HFF-Myc (cell line): ENCODE measurements at regions not wholly inside any gene's neighbourhood (a gene's known extent, or its start where the extent isn't known, plus 50 kb on each side); places are given as distances from the start of the nearest gene placed in this dataset.

Experiments
- DNase-seq: peaks from one replicate; pipeline ENCODE4 v3.0.0-alpha.2; 2011; ENCODE audit warnings: low read depth; ENCODE audit errors: extremely low read depth
- H3K4me3 ChIP-seq: replicated peaks from 2 replicates; pipeline ENCODE4 v1.5.1; 2011; ENCODE audit warnings: low read depth, mild to moderate bottlenecking, control low read depth, low read length
- TF ChIP-seq, protein P1 (sequence below): IDR thresholded peaks from 2 replicates; pipeline ENCODE4 v1.5.1; 2012; ENCODE audit warnings: mild to moderate bottlenecking, low read depth, low read length, control low read depth; ENCODE audit errors: missing control alignments

DNA sequence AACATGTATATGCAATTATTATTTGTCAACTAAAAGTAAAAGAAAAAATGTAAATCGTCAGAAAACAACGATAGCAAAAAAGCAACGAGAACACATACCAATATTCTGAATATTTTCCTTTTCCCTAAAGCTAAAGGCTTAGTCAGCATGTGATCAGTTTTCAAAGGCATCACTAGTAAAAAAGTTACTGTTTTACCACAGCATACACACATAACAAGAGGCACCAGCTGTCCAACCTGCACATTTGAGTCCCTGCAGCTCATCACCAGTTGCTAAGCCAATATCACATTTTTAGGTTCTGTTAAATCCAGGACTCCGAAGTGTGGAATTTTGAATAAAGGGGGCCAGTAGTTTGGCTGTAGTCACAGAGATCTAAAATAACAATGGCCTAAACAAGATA lies 203.8 kb downstream of the ADGRA3 start:
- no peak for DNase-seq
- TF ChIP-seq, protein P1, sequence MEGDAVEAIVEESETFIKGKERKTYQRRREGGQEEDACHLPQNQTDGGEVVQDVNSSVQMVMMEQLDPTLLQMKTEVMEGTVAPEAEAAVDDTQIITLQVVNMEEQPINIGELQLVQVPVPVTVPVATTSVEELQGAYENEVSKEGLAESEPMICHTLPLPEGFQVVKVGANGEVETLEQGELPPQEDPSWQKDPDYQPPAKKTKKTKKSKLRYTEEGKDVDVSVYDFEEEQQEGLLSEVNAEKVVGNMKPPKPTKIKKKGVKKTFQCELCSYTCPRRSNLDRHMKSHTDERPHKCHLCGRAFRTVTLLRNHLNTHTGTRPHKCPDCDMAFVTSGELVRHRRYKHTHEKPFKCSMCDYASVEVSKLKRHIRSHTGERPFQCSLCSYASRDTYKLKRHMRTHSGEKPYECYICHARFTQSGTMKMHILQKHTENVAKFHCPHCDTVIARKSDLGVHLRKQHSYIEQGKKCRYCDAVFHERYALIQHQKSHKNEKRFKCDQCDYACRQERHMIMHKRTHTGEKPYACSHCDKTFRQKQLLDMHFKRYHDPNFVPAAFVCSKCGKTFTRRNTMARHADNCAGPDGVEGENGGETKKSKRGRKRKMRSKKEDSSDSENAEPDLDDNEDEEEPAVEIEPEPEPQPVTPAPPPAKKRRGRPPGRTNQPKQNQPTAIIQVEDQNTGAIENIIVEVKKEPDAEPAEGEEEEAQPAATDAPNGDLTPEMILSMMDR, result no peak

DNA sequence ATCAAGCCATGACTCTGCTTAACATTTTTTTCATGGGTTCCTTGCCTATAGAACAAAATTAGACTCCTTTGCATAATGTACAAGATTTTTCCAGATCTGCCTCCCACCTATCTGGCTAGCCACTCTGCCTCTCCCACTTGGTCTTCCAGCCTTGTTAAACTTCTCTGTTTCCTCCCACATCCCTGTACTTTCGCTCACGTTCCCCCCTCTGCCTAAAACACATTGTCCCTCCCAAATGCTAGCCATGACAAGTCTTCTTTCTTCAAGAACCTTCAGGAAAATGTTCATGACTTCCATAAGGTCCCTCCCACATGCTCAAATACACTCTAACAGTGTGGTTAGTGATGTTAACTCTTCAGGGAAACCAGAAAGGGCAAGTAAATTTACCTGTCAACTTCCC lies 214.6 kb downstream of the ADGRA3 start:
- DNase-seq, result no peak
- TF ChIP-seq, protein P1, result no peak

More for the DNA sequence above, 203.8 kb downstream of the ADGRA3 start:
- H3K4me3 ChIP-seq, result no peak overlapping the region

DNA sequence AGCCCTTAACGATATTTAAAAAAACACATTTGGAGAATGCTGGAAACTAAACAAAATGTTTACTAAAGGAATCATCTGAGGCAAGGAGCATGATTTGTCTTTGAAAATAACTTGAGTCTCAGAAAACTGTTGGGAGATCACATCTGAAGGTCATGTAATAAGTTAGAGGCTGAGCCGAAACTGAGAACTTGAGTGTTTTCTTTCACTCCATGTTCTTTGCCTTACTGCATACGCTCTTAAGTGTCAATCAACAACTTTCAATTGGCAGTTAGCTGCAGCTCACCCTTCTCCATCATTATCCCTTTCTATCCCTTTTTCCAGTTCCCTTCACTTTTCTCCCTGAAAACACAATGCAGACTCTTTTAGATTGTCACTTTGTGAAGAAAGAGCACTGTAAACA lies 216.2 kb downstream of the ADGRA3 start:
- H3K4me3 ChIP-seq, result no peak overlapping the region
- DNase-seq, result no peak
- TF ChIP-seq, protein P1, result no peak

More for the DNA sequence above, 214.6 kb downstream of the ADGRA3 start:
- H3K4me3 ChIP-seq, result no peak overlapping the region

DNA sequence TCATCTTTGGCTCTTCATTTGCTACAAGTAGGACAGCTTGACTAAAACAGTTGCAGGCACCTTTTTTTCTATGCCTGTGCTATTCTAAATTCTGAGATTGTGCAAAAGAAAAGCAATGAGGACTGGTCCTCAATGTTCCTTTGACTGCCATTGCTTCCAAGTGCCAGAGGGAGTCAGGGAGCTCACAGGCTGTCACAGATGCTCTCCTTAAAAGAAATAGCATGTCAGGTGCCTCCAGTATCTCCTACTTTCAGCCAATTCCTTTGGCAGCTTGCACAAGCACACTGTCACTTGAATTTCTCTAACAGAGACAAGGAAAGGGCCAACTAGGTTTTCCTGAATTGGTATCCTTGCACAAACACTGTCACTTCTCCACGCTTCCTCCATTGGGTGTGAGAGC lies 228.2 kb downstream of the ADGRA3 start:
- TF ChIP-seq, protein P1, result no peak
- no peak overlapping the region for H3K4me3 ChIP-seq

DNA sequence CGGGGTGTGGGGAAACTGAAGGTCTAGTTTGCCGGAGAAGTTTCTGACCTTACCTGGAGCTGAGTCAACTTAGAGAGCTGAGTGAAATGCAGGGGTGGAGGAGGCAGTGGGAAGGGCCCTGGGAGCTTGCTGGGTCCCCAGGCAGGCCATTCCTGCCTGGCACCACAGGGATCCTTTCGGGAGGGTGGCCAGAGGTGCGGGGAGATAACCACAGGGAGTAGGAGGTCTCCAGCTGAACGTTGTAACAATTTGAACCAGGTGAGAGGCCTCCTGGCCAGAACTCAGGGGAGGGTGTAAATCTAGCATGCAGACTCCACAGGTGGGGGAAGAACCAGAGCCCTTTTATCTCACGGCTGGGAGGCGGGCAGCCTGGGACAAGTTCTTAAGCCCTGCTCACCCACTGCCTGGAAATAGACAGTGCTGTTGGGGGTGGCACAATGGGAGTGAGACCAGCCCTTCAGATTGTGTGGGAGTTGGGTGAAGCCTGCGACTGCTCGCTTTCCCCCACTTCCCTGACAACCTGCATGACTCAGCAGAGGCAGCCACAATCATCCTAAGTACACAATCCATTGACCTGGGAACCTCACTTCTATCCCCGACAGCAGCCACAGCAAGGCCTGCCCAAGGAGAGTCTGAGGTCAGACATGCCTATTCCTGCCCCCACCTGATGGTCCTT lies 247.4 kb downstream of the ADGRA3 start:
- H3K4me3 ChIP-seq, result no peak overlapping the region
- TF ChIP-seq, protein P1, result no peak
- DNase-seq, result no peak

More for the DNA sequence above, 228.2 kb downstream of the ADGRA3 start:
- no peak for DNase-seq

DNA sequence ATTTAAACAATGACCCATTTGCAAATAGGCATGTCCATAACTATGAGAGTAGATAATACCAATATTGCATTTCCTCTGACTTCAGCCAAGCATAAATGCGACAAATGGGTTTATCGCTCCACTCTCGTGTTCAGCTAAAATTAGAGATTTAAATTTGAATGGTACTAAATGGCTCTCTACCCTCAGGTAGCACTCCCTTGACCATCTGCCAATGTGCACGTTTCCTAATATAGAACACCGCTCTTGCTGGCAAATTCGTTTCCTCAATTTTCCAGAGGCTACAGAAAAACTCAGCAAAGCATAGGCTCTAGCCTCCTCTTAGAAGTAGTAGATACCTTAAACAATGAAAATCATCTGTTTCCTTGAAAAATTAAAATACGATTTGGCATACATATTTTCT lies 251.6 kb downstream of the ADGRA3 start:
- no peak overlapping the region for H3K4me3 ChIP-seq
- no peak for DNase-seq
- TF ChIP-seq, protein P1, result no peak

DNA sequence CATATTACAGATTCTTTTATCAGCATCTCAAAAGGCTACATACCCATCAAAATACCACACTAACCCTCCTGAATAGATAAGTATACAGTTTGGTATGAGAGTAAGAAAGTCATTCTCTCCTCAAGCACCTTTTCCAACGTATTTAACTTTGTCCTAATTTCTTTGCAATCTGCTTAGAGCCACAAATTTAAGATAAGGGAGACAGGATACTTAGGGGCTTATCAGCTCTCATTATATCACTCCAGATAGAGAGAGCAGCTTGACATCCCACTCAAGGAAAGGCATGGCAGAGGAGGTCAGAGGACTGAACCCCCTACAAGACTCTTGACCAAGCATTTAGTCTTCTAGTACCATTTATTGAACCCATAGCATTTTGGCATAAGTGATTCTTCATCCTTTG lies 262.4 kb downstream of the ADGRA3 start:
- TF ChIP-seq, protein P1, result no peak

More for the DNA sequence above, 262.4 kb downstream of the ADGRA3 start:
- no peak for DNase-seq
- no peak overlapping the region for H3K4me3 ChIP-seq
